Astrocyte of the cerebellum (primary cell): ENCODE measurements at regions not wholly inside any gene's neighbourhood (a gene's known extent, or its start where the extent isn't known, plus 50 kb on each side); places are given as distances from the start of the nearest gene placed in this dataset.

Experiments used
- DNase-seq: peaks from one replicate; pipeline ENCODE4 v3.0.0-alpha.2; 2011; ENCODE audit warnings: low read depth
- H3K4me3 ChIP-seq: 2 replicates; pipeline ENCODE4 v1.5.1; 2011; ENCODE audit warnings: mild to moderate bottlenecking, low read depth, low read length, moderate library complexity
- CTCF ChIP-seq: IDR thresholded peaks from 2 replicates; pipeline ENCODE4 v1.5.1; 2012; ENCODE audit warnings: low read length, low read depth, moderate library complexity, mild to moderate bottlenecking; ENCODE audit errors: missing control alignments
- in situ Hi-C: cut with HindIII; loops from 2 replicates; pipeline ENCODE4 v1.10.0; 2017; ENCODE audit warnings: low sequenced_read_pairs

GRCh38 chr17:72175787-72176515, 55.1 kb downstream of the SOX9 start:
- in situ Hi-C loops = no loop called here
- TF ChIP-seq CTCF = no peak

GRCh38 chr17:72176516-72176851, 55.7 kb downstream of the SOX9 start:
- no peak for TF ChIP-seq CTCF
- in situ Hi-C loops = no loop called here
- no peak for DNase-seq
- no peak overlapping the region for H3K4me3 ChIP-seq

More at GRCh38 chr17:72175787-72176515, 55.1 kb downstream of the SOX9 start:
- H3K4me3 ChIP-seq = no peak overlapping the region
- no peak for DNase-seq

- no peak for TF ChIP-seq CTCF
- DNase-seq = peak; percentile 63
- no peak overlapping the region for H3K4me3 ChIP-seq
- in situ Hi-C loops = no loop called here
Observed at GRCh38 chr17:72176951-72177660, 56.3 kb downstream of the SOX9 start.

- no peak for TF ChIP-seq CTCF
- no peak overlapping the region for H3K4me3 ChIP-seq
- in situ Hi-C loops = no loop called here
- DNase-seq = no peak
Observed at GRCh38 chr17:72177738-72178137, 56.9 kb downstream of the SOX9 start.

GRCh38 chr17:72182371-72182873, 61.6 kb downstream of the SOX9 start:
- TF ChIP-seq CTCF = no peak
- DNase-seq = no peak
- in situ Hi-C loops = no loop called here
- no peak overlapping the region for H3K4me3 ChIP-seq

- in situ Hi-C loops = no loop called here
- no peak for DNase-seq
- no peak overlapping the region for H3K4me3 ChIP-seq
- TF ChIP-seq CTCF = no peak
Observed at GRCh38 chr17:72183194-72183685, 62.4 kb downstream of the SOX9 start.
